K562 (cell line): ENCODE measurements at regions not wholly inside any gene's neighbourhood (a gene's known extent, or its start where the extent isn't known, plus 50 kb on each side); places are given as distances from the start of the nearest gene placed in this dataset.

ENCODE experiments used
- CBFA2T2 ChIP-seq: fragments of 450-650 bp; conservative IDR thresholded peaks from 2 replicates; pipeline ENCODE4 v1.6.1; 2017; ENCODE audit warnings: mild to moderate bottlenecking
- ZNF274 ChIP-seq: IDR thresholded peaks from 2 replicates; pipeline ENCODE4 v1.6.1; 2011; ENCODE audit warnings: low read depth, mild to moderate bottlenecking, low read length, moderate library complexity, borderline replicate concordance
- ZNF583 ChIP-seq: fragments of 250-450 bp; sonication (Bioruptor Pico); IDR thresholded peaks from 2 replicates; pipeline ENCODE4 v1.4.0; 2020
- TF ChIP-seq, protein P1 (sequence below): sonication (generic); formaldehyde crosslinking; IDR thresholded peaks from 2 replicates; pipeline ENCODE4 v1.5.0; 2020; ENCODE audit warnings: missing genetic modification reagents
- TF ChIP-seq, protein P2 (sequence below), 2 experiments: fragments of 200-800 bp in 1 of 2; sonication (Bioruptor generic) in 1 of 2; sonication (generic) in 1 of 2; formaldehyde crosslinking in 1 of 2; IDR thresholded peaks in 1 of 2; conservative IDR thresholded peaks in 1 of 2; 2 replicates each; pipeline versions ENCODE4 v1.5.0 to v1.6.1; 2016 to 2020; ENCODE audit warnings: missing compliant biosample characterization in 1 of 2, missing genetic modification characterization in 1 of 2, missing genetic modification reagents in 1 of 2

- TF ChIP-seq ZNF274 = no peak
- TF ChIP-seq, protein P1, sequence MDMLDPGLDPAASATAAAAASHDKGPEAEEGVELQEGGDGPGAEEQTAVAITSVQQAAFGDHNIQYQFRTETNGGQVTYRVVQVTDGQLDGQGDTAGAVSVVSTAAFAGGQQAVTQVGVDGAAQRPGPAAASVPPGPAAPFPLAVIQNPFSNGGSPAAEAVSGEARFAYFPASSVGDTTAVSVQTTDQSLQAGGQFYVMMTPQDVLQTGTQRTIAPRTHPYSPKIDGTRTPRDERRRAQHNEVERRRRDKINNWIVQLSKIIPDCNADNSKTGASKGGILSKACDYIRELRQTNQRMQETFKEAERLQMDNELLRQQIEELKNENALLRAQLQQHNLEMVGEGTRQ (CRISPR knock-in tag) = no peak
- 0 out of 2 replicates have a peak, but pooled peaks have one; percentile 4 for TF ChIP-seq CBFA2T2
- no peak for TF ChIP-seq ZNF583 (CRISPR knock-in tag)
- TF ChIP-seq, protein P2, sequence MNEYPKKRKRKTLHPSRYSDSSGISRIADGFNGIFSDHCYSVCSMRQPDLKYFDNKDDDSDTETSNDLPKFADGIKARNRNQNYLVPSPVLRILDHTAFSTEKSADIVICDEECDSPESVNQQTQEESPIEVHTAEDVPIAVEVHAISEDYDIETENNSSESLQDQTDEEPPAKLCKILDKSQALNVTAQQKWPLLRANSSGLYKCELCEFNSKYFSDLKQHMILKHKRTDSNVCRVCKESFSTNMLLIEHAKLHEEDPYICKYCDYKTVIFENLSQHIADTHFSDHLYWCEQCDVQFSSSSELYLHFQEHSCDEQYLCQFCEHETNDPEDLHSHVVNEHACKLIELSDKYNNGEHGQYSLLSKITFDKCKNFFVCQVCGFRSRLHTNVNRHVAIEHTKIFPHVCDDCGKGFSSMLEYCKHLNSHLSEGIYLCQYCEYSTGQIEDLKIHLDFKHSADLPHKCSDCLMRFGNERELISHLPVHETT (CRISPR knock-in tag; conservative IDR thresholded peaks at IDR 0.05 in 1 of 2, IDR thresholded peaks at IDR 0.05 in 1 of 2) = no peak
Measured at GRCh38 chr15:29364426-29365078, 94.9 kb upstream of the NSMCE3 start.
